K562 (cell line): ENCODE measurements at regions not wholly inside any gene's neighbourhood (a gene's known extent, or its start where the extent isn't known, plus 50 kb on each side); places are given as distances from the start of the nearest gene placed in this dataset.

ENCODE experiments used
- ATAC-seq: fragments of 200-7000 bp; cut with Tn5 transposase; 3 replicates; pipeline ENCODE4 v1.9.1; 2020; ENCODE audit warnings: moderate library complexity
- BruUV-seq: library from RNA; stranded (reverse); fragments of 400-500 nt; replicated peaks from 2 replicates; lab custom pipeline; 2021; lab: Mats Ljungman, UMichigan
- CTCF ChIA-PET: fragments of 300-600 bp; formaldehyde crosslinking; extraction: SDS; loops from one replicate; lab custom pipeline; 2021; ENCODE audit warnings: low intra/inter-chr PET ratio; lab: Yijun Ruan, JAX
- POLR2A ChIA-PET: fragments of 300-600, 350-650 bp; sonication (Branson Sonifier 250); formaldehyde crosslinking; extraction: SDS; loops from one replicate; lab custom pipeline; 2021; ENCODE audit warnings: antibody characterized with exemption, inconsistent platforms; lab: Yijun Ruan, JAX
- DNase-seq, 4 experiments: peaks; one replicate each; pipeline versions ENCODE4 v3.0.0 to v3.0.0-alpha.2; 2011 to 2018; ENCODE audit warnings: low spot score in 3 of 4, mixed read lengths in 3 of 4; ENCODE audit errors: extremely low read depth in 1 of 4
- FAIRE-seq: peaks from 2 replicates; lab custom pipeline; 2011; peaks lifted over from hg19 to GRCh38; lab: Jason Lieb, UNC
- H2AFZ ChIP-seq: 2 replicates; pipeline ENCODE4 v1.6.0; 2011; ENCODE audit warnings: low read depth, low read length, control low read depth, inconsistent platforms
- H3K27ac ChIP-seq: fragments of 200-600 bp; 3 replicates; pipeline ENCODE4 v1.8.0; 2011; ENCODE audit warnings: low read depth, mild to moderate bottlenecking, control low read depth, inconsistent platforms, low read length, moderate library complexity, mixed read lengths; ENCODE audit errors: extremely low read depth
- H3K27me3 ChIP-seq, 2 experiments: fragments of 300-600 bp in 1 of 2; 2 replicates in 1 of 2; 3 replicates in 1 of 2; pipeline versions ENCODE4 v1.6.0 to v1.8.0; 2011; ENCODE audit warnings: inconsistent platforms in 2 of 2, low read length in 2 of 2, mild to moderate bottlenecking in 1 of 2, mixed read lengths in 1 of 2, moderate library complexity in 1 of 2; ENCODE audit not compliant: control insufficient read depth in 2 of 2, insufficient read depth in 2 of 2
- H3K36me3 ChIP-seq: fragments of 300-600 bp; 3 replicates; pipeline ENCODE4 v1.8.0; 2011; ENCODE audit warnings: mild to moderate bottlenecking, low read length, inconsistent platforms; ENCODE audit not compliant: control insufficient read depth, insufficient read depth
- H3K4me1 ChIP-seq, 2 experiments: fragments of 200-600 bp in 1 of 2; replicated peaks in 1 of 2; 2 replicates in 1 of 2; 3 replicates in 1 of 2; pipeline versions ENCODE4 v1.5.1 to v1.8.0; 2011; ENCODE audit warnings: inconsistent platforms in 2 of 2, low read length in 2 of 2, mild to moderate bottlenecking in 1 of 2, mixed read lengths in 1 of 2, moderate library complexity in 1 of 2; ENCODE audit not compliant: control insufficient read depth in 2 of 2, insufficient read depth in 2 of 2
- H3K4me2 ChIP-seq: 2 replicates; pipeline ENCODE4 v1.6.1; 2011; ENCODE audit warnings: low read length, control low read depth, inconsistent platforms, mixed read lengths; ENCODE audit not compliant: insufficient read depth
- H3K4me3 ChIP-seq: fragments of 200-600 bp; sonication (generic), shearing (Covaris generic); 2 replicates; pipeline ENCODE4 v1.5.1; 2016; ENCODE audit warnings: control low read depth, inconsistent platforms
- H3K79me2 ChIP-seq: fragments of 200-600 bp; 3 replicates; pipeline ENCODE4 v1.8.0; 2011; ENCODE audit warnings: low read length, inconsistent platforms; ENCODE audit not compliant: control insufficient read depth, insufficient read depth
- H3K9ac ChIP-seq, 2 experiments: 2 replicates each; pipeline versions ENCODE4 v1.6.0 to v1.6.1; 2011; ENCODE audit warnings: low read depth in 2 of 2, low read length in 2 of 2, control low read depth in 1 of 2, inconsistent platforms in 1 of 2, mild to moderate bottlenecking in 1 of 2, mixed read lengths in 1 of 2; ENCODE audit not compliant: insufficient read depth in 1 of 2
- H3K9me1 ChIP-seq: one replicate; pipeline ENCODE4 v1.6.0; 2011; ENCODE audit warnings: inconsistent platforms, mild to moderate bottlenecking, low read length, moderate library complexity; ENCODE audit not compliant: control insufficient read depth, insufficient read depth
- H3K9me3 ChIP-seq: replicated peaks from 2 replicates; pipeline ENCODE4 v1.5.1; 2011; ENCODE audit warnings: low read depth, low read length, inconsistent platforms; ENCODE audit not compliant: control insufficient read depth, insufficient read depth
- H4K20me1 ChIP-seq: replicated peaks from 2 replicates; pipeline ENCODE4 v1.6.1; 2011; ENCODE audit warnings: low read length, inconsistent platforms, mixed read lengths; ENCODE audit not compliant: control insufficient read depth, insufficient read depth
- CBX2 ChIP-seq: fragments of 200-600 bp; sonication (generic); IDR thresholded peaks from one replicate; pipeline ENCODE4 v1.6.1; 2012; ENCODE audit warnings: mild to moderate bottlenecking, low read length, inconsistent platforms; ENCODE audit not compliant: insufficient read depth, poor library complexity, severe bottlenecking
- EGR1 ChIP-seq: fragments of 450-650 bp; conservative IDR thresholded peaks from 2 replicates; pipeline ENCODE4 v1.6.1; 2017; ENCODE audit warnings: mild to moderate bottlenecking
- FOXJ3 ChIP-seq: sonication (generic); formaldehyde crosslinking; IDR thresholded peaks from 2 replicates; pipeline ENCODE4 v1.4.0; 2020; ENCODE audit warnings: mild to moderate bottlenecking, missing genetic modification reagents
- HDAC2 ChIP-seq: fragments of 450-650 bp; IDR thresholded peaks from 2 replicates; pipeline ENCODE4 v1.6.1; 2016; ENCODE audit warnings: mild to moderate bottlenecking
- HMGN3 ChIP-seq: IDR thresholded peaks from 2 replicates; pipeline ENCODE4 v1.6.1; 2011; ENCODE audit warnings: borderline replicate concordance, low read depth, mild to moderate bottlenecking, mixed read lengths, low read length; ENCODE audit not compliant: insufficient read length; ENCODE audit errors: extremely low read depth
- KLF6 ChIP-seq: fragments of 250-450 bp; sonication (Bioruptor Pico); IDR thresholded peaks from 2 replicates; pipeline ENCODE4 v1.4.0; 2020; ENCODE audit warnings: mild to moderate bottlenecking, moderate library complexity, borderline replicate concordance
- MITF ChIP-seq: IDR thresholded peaks from 2 replicates; pipeline ENCODE4 v1.6.1; 2014; ENCODE audit warnings: antibody characterized with exemption
- MYC ChIP-seq, 2 experiments: fragments of 250-450 bp in 1 of 2; sonication (Bioruptor Pico) in 1 of 2; IDR thresholded peaks; 2 replicates each; pipeline versions ENCODE4 v1.5.1 to v1.6.1; 2012 to 2021; ENCODE audit warnings: low read depth in 2 of 2, borderline replicate concordance in 1 of 2, improper control_type of control experiment in 1 of 2, low read length in 1 of 2, mild to moderate bottlenecking in 1 of 2, moderate library complexity in 1 of 2
- RAD51 ChIP-seq: fragments of 450-650 bp; IDR thresholded peaks from 2 replicates; pipeline ENCODE4 v1.7.1; 2016; ENCODE audit warnings: low read depth, mild to moderate bottlenecking, borderline replicate concordance
- RBM22 ChIP-seq: fragments of 200-400 bp; formaldehyde crosslinking; IDR thresholded peaks from 2 replicates; pipeline ENCODE4 v1.6.1; 2018; ENCODE audit warnings: low read length, low read depth; ENCODE audit not compliant: poor library complexity, severe bottlenecking
- SAFB ChIP-seq: fragments of 200-400 bp; formaldehyde crosslinking; IDR thresholded peaks from 2 replicates; pipeline ENCODE4 v1.6.1; 2017; ENCODE audit warnings: low read depth, low read length, borderline replicate concordance
- SLC30A9 ChIP-seq: fragments of 250-450 bp; sonication (Bioruptor Pico); IDR thresholded peaks from 2 replicates; pipeline ENCODE4 v1.8.0; 2022; ENCODE audit warnings: mild to moderate bottlenecking, moderate library complexity
- SMAD2 ChIP-seq: fragments of 150-350 bp; IDR thresholded peaks from 2 replicates; pipeline ENCODE4 v1.6.1; 2014; ENCODE audit warnings: low read depth, mild to moderate bottlenecking, low read length
- USF2 ChIP-seq: sonication (generic); formaldehyde crosslinking; IDR thresholded peaks from 2 replicates; pipeline ENCODE4 v1.5.0; 2020; ENCODE audit warnings: missing genetic modification reagents
- ZFX ChIP-seq: sonication (generic); formaldehyde crosslinking; IDR thresholded peaks from 2 replicates; pipeline ENCODE4 v1.8.0; 2022; ENCODE audit warnings: mild to moderate bottlenecking, missing genetic modification reagents, moderate library complexity
- ZNF316 ChIP-seq: fragments of 450-650 bp; IDR thresholded peaks from 2 replicates; pipeline ENCODE4 v1.6.1; 2016
- ZNF57 ChIP-seq: fragments of 450-650 bp; formaldehyde crosslinking; IDR thresholded peaks from 2 replicates; pipeline ENCODE4 v1.4.0; 2020; ENCODE audit warnings: mild to moderate bottlenecking, moderate library complexity
- WGBS: fragments of 100-300 bp; shearing (Covaris generic); methylation state at CpG from one replicate; pipeline ENCODE4 v1.1.6; 2016; ENCODE audit warnings: low coverage, mixed read lengths; ENCODE audit not compliant: insufficient coverage; ENCODE audit errors: missing lambda C conversion rate; 5-methylcytosine and 5-hydroxymethylcytosine counted together
- in situ Hi-C: fragments of 300-500 bp; cut with MboI; formaldehyde crosslinking; loops from 4 replicates; pipeline ENCODE4 v1.15.0; 2018; ENCODE audit warnings: inconsistent platforms, mixed read lengths
- intact Hi-C: fragments of 100-400 bp; cut with micrococcal nuclease; formaldehyde crosslinking; loops from 2 replicates; pipeline ENCODE4 v1.14.2; 2022

GRCh38 chr16:80345701-80346100 lies 195.1 kb upstream of the DYNLRB2 start:
- Histone ChIP-seq H3K79me2 (no peaks in the 10 kb centered on the region), H3K4me2 (no peak overlapping the region), H3K36me3 (no peaks in the 10 kb centered on the region), H3K4me3 (no peak overlapping the region), H3K4me1 (no peaks in the 10 kb centered on the region), H3K9me1 (no peaks in the 10 kb centered on the region), H3K9ac (no peak overlapping the region), H3K27ac (no peak overlapping the region), H3K27me3 (no peaks in the 10 kb centered on the region), H3K9me3 (no peaks in the 10 kb centered on the region), H4K20me1 (no peaks in the 10 kb centered on the region; the same call in 1 of the 2 replicates), H2AFZ (no peak overlapping the region)
- ChIA-PET POLR2A (no interaction called here), CTCF (no interaction called here)
- WGBS, result 0% methylated on average over 3 of the region's 3 CpGs
- DNase-seq (no peak), ATAC-seq (no peak), FAIRE-seq (no peak)
- intact Hi-C loops (no loop called here), in situ Hi-C loops (no loop called here)
- BruUV-seq, result no TSS peak
- TF ChIP-seq SAFB (no peak), CBX2 (no peak), MYC (IDR thresholded peaks at IDR 0.05; ENCODE audit: low read depth, low read length) (no peak), MYC (CRISPR knock-in tag; IDR thresholded peaks at IDR 0.05; ENCODE audit: borderline replicate concordance, low read depth) (no peak), RAD51 (no peak), ZFX (CRISPR knock-in tag) (no peak), HDAC2 (no peak), EGR1 (no peak), RBM22 (no peak), HMGN3 (no peak), SMAD2 (no peak), ZNF316 (no peak), USF2 (no peak), FOXJ3 (CRISPR knock-in tag) (no peak), MITF (no peak), SLC30A9 (CRISPR knock-in tag) (no peak), ZNF57 (CRISPR knock-in tag) (no peak), KLF6 (CRISPR knock-in tag) (no peak)
